NOMO-1 (cell line): ENCODE measurements at regions not wholly inside any gene's neighbourhood (a gene's known extent, or its start where the extent isn't known, plus 50 kb on each side); places are given as distances from the start of the nearest gene placed in this dataset.
A peak's percentile ranks its signal among the peaks of the same experiment; 100 is the strongest.

Source experiments
- DNase-seq, 2 experiments: peaks; one replicate each; lab custom pipeline; 2025; ENCODE audit not compliant: unreplicated experiment in 2 of 2; lab: John Stamatoyannopoulos, UW

DNA sequence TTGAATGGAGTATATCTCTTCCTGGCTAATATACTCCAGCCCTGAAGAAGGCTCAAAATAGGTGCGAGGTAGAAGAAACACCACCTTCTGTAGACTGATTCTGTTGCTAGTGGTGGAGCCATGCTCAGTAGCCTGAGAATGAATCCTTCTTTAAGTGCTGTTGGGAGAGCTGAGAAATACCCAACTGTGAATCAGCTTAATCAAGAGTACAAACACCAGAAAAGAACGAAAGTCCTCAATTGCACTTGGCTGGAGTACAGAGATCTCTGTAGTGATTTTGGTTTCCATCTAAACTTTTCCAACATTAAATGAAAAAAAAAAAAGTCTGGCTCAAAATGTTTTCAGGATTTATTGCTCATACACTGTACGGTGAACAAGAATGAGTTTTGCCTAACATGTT, 619.1 kb downstream of the METTL15 start:
- no peak for DNase-seq

DNA sequence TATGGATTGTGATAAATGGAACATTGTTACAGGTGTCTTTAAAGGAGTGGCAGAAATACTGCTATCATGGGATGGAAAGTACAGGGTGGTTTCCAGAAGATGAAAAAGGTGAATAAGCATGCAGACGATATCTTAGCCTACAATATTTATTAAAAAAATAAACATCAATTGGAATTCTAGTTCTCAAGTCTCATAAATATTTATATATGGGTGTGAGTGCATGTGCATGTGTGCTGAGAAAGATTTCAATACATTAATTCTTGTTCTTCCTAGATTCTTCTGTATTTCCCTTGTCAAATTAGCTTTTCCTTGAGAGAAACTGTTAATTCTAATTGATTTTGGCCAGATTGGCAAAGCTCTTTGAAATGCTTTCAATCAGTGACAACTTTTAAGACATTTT, 618.2 kb downstream of the METTL15 start:
- DNase-seq, result no peak

DNA sequence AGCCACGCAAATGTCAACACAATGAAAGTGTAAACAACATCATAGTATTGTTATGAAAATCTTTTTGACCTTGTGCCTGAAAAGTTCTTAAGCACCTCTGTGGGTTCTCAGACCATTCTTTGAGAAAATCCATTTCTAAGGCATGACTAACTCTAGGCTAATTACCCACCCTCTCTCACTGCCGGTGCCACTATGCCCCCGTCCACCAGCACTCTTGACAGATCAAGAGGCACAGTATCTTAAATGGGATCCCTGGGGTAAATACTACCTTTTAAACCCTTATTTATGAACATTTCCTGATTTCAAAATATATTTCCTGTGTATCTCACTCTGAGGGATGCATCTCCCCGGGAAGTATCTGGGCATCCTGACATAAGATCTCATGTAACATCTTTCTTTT, 607.5 kb downstream of the METTL15 start:
- DNase-seq, result no peak

DNA sequence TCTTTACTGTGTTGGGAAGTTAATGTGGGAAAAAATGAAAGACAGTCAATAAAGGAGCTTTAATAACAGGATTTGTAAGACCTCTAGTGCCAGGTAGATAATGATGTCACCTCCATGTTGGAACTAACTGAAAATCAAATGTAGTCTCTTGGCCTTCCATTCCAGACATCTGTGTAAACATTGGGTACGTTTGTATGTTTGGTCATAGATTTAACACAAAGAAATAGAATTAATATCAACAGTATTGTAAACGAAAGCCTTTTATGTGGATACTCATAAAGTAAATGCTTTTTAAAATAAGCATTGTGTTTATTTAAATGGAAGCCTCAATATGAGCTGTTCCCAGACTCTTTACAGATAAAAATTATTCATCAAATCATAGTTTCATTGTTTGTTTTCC, 605.7 kb downstream of the METTL15 start:
- DNase-seq, result no peak

DNA sequence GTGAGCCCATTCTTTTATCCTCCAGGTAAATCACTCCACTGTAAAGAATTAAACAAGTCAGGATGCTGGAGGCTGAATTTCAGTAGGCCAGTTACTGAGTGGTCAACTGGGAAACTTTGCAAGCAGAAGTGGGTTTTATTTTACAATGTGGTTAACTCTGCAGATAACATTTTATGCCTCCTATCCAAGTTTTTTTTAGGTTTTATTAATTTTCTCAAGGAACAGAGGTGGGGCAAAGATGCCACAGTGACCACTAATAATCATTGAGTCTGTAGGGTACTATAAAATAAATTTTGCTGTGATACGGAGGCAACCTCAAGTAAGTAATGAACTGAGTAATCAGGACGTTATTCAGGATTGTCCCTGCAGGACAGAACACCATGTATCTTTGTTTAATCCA, 599.9 kb downstream of the METTL15 start:
- no peak for DNase-seq

DNA sequence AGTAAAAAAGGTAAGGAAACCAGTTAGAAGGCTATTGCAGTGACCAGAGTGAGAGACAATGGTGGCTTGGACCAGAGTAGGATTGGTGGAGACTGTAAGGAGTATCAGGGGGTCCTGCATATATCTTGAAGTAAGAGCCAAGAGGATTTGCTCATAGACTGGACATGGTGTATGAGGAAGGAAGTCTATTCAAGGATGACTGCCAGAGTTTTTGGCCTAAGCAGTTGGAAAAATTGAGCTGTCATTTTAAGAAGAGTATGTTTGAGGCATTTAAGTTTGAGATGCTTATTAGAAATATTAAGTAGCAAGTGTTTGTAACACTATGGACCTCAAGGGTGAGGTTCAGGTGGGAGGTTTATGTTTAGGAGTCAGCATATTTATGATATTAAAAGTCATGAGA, 596.6 kb downstream of the METTL15 start:
- DNase-seq, result no peak

DNA sequence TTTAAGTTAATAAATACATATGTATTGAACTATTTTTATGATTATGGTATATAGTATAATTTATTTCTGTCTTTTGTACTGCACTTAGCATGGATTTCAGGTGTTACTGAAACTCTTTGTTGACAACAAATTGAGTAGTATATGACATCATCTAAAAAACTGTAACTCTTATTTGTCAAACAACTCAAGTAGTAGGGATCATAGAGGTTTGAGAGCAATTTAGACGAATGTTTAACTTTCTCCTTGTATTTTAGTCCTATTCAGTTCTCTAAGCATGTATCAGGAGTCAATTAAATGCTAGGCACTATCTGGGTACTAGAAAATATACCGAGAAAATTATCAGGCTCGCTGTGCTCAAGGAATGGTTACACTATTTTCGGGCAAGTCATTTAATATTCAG, 595.2 kb downstream of the METTL15 start:
- DNase-seq, result no peak

DNA sequence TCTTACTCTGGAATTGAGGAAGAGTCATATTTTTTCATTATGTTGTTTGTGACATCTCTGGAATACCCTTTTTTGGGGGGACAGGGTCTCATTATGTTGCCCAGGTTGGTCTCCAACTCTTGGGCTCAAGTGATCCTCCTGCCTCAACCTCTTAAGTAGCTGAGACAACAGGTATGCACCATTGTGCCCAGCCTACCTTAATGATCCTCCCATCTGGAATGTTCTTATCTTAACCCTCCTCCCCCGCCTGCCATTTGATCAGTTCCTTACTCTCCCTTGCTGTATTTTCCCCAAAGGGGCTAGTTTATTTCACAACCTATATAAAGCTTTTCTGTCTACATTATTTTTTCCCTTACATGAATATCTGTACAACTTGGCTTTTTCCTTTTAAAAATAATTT, 594.7 kb downstream of the METTL15 start:
- DNase-seq, result no peak

DNA sequence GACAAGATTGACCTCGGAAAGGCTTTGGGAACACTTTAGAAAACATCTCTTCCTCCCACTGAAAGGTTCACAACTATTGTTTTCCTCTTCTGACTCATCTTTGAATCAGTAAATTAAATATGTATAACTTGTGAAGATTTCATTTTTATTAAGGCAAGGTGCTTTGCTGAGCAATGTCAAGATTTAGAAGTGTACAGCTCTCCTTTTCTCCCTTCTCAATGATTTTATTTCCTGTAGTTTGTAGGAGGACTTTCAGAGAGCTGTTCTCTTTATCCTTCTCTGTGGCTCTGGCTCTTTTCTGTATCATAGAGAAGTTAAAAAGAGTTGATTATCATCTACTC, 594.2 kb downstream of the METTL15 start:
- DNase-seq, result no peak

DNA sequence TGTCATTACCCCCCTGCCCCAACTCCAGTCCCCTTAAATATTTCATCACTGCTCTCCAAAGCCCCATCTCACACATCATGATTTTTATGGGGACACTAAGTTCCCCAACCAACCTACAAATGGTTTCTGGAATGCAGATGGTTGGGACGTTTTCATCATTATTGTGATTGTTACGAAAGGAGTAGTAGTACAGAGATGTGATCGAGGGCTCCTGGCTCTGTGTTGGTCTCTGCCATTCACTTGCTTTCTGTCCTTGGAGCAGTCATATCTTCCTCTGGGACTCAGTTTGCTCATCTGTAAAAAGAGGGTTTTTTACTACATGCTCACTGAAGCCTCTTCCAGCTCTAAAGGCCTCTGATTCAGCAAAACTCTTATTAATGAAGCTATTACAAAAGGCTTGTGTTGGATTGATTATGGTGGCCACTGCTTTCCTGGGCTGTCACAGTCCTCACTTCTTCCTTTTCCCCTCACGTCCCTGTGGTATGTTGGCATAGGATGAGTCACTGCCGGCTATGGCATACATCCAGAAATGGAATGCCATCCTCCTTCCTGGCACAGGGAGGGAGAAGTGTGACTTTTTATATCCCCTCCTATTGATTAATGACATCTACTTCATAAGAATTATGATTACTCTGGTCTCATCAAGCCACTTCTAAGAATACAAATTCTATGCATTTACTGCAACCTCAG, 593.7 kb downstream of the METTL15 start:
- DNase-seq, result no peak

DNA sequence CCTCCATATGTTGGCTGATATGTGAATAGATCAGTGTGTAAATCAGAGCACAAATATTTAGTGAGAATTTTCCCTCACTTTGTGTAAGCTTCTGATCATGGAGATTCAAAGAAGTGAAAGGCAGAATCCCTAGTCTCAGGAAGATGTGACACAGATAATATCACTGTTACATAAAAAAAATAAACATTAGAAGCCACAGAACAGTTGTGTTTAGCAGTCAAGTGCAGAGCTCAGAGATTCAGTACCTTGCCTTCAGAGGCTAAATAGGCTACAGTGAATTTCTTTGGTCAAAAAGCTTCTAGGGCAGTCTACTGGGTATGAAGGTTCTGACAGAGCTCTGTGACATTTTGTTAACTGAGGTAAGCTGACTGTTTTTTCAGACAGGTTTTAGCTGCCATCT, 591.5 kb downstream of the METTL15 start:
- no peak for DNase-seq

DNA sequence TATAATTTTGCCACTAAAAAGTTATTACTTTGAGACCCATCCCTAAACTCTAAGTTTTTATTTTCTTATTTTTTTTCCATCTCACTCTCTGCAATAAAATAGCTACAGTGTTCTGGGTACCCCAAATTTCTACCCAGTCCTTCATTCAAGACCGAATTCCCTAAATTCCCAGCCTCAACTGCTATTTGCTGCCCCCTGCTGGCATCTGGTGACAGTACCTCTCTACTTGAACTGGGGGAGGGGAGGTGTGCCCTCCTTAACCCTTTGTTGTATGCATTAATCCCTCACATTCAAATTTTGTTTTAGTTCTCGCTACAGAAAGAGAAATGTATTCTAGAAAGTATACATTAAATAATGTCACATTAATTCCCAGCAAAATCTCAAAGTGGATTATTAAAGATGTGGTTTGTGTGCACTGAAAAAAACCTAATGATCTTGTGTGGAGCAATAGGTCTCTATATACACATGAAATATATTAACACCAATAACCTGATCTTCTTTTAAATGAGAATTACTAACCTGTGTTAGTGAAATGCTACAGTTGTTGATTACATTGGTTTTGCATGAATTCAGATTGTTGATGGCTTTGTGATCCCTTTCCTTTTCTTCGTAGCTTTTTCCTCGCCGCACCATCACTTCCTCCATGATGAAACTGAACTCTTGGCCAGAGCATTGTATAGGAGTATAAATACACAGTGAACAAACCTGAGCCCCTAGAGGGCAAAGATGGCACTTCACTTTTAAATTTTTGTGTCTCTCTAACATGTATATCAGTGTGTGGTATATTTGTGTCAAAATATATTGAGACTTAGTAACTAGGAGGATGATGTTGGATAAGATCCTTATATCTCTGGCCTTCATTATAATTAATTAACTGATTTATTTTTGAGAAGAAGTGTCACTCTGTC, 590.0 kb downstream of the METTL15 start:
- peak in 1 of 2 experiments; percentile 27 for DNase-seq

DNA sequence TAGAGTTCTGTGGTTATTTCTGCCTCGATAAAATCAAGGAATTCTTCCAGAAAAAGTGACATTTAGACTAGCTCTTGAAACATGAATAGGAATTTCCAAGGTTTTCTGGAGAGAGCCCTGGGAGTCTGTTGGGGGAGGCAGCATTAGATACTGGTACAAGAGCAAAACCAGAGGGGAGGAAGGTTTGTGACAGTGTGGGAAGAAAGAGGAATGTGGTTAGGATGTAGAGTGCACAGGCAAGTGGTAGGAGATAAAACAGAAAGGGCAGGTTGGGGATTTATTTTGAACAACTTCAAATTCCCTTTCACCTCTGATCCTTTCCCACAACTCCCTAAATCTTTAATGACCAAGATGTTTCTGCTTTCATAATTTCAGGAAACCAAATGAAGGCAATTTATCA, 588.4 kb downstream of the METTL15 start:
- DNase-seq, result no peak

DNA sequence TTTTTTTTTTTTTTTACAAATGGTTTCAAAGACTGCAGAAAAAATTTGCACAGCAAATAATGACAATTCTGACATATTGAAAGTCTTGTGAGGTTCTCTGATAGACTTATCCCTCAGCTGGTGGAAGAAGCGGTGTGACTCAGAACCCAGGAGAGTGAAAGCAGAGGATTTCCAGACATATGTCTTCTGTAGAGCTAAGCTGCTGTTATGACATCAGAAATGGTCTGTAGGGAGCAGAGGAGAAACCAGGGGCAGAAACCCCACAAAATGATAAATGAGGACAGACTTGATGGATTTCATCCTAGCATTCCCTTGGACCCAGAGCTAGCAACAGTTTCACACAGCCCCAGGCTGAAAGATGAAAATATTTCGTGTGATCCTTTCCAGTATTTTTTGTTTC, 582.6 kb downstream of the METTL15 start:
- no peak for DNase-seq

DNA sequence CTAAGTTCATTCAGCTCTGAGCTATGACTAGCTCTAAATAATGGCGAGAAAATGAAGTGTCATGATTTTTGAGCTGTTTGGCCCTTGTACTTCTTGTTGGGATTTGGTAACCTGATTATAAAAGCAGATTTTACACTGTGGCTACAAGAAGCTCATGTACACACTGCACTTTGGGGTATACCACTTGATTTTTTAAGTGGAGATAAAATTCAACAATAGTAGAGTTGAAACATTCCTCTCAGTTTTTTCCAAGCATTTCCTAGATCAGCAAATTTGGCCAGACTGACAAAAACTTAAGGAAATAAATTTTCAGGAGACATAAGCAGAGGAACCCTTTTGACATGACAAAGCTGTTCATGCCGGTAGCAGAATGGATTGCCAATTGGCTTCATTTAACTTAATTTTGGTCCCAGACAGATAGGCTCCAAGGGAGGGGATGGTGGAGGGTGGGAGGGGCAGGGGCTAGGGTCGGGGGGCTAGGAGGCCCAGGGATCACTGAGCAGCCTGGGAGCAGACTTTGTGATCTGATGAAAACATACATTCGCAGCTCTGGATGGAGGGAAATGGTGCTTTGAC, 575.9 kb downstream of the METTL15 start:
- DNase-seq, result no peak

DNA sequence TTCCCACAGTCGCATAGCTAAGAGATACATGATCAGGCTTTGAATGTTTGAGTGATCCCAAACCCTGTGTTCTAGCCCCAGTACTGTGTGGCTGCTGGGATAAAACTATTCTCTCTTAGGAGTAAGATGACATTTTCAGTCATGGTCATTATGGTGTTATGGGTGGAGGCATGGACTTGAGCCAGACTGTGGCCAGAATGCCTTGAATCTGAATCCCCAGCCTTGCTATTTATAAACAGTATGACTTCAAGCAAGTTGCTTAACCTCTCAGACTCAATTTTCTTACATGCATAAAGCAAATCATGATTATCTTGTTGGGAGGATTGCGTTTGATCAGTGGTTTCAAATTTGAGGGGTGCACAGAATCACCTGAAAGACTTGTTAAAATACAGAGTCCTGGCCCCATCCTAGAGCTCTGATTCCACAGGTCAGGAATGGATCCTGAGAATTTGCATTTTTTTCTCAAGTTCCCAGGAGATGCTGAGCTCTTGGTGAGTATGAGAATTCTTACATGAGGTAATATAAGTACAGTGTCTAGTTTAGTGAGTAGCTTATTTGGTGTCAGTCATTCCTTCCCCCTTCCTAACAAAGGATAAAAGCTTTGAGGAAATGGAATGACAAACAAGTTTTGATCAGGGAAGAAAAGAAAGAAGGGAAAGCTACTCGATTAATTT, 571.7 kb downstream of the METTL15 start:
- no peak for DNase-seq

DNA sequence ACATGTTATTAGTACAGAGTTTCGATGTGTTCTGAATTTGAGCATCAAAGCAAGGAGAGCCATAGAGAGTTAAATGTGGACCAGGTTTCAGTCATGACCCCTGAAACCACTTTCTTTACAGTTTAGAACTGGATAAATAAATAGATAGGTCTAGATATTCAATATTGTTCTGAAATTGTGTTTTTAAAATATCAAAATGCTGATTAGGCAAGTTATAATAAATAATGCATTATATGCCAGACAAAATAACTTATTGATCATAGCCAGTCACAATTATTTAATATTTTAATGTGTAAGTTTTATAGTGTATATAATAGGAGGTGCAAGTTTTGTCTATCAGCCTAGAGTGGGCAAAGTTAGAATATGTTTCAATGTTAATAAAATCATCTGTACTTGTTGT, 569.5 kb downstream of the METTL15 start:
- no peak for DNase-seq

DNA sequence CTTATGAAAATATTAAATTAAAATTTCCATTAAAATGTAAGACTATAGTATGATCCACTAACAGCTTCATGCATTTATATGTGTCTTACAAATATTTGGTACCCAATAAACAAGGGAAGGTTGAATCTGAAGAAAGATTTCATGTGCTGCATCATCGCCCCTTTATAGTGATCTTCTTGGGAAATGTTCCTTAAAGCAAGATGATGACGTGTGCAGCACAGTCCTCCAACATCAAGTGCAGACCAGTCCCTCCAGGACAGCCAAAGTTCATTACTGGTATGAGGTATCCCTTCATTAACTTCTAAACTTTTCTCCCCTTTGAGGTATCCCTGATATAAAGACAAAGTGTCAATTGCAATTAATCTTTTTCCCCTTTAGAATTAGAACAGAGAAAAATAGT, 567.0 kb downstream of the METTL15 start:
- DNase-seq, result no peak

DNA sequence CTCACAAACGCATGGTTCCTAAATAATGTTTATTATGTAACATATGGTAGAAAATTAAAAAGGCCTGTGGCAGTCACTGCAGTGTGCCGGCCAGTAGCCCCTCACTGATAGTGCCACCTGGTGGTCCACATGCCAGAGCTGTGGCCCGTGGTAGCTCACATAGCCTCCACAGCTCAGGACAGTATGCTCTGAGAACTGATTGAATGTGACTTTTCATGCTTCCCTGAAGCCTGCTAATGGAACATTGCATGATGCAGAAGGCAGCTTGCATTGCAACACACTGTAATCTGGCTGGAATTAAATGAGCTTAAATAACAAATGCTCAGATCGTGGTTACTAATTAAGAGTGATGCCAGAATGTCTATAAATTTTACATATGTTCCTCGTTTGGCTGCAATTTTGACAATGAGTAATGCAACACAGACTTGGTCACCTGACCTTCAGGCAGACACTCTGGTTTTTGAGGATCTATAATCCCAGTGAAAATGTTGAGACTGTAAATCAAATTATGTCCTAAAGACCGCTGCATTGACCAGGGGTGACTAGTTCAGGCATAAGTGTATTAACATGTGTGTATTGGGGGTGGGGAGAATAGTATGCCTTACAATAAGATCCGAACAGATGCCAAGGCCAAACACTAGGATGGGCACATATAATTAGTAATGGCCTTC, 566.4 kb downstream of the METTL15 start:
- DNase-seq, result no peak

DNA sequence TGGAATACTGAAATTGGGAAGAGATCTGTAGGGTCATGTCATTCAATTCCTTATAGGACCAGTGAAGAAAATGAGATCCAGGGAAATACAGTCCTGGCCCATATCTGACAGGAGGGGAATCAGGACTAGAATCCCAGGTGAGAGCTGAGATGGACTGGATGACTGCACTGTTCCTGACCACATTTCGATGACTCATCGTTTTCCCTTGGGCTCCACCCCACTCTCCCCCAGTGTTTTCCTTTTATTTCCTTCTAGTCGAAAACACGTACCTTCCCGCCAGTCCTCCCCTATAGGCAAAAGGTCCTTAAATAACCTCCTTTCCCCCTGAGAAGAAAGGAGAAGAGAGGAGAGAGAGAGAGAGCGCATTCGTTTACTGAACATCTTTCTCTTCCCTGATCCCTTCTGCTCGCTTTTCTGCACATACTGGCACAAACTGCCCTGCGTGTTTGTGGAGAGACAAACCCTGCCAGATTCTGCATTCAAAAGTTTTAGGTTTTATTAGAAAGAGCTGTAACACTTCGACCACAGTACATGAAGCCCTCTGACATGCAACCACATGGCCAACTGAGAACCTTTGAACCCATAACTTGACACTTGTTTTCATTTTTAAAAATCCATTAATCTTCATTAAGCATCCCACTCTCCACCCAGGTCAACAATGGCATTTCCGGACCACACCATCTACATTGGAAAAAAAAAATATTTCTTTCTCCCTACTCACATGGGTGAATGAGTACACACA, 565.7 kb downstream of the METTL15 start:
- DNase-seq, result no peak
